Suprapubic skin (tissue), 4 donors: ENCODE measurements at regions not wholly inside any gene's neighbourhood (a gene's known extent, or its start where the extent isn't known, plus 50 kb on each side); places are given as distances from the start of the nearest gene placed in this dataset.

Experiments
- DNase-seq, 2 donors: peaks; one replicate each; pipeline ENCODE4 v3.0.0-alpha.2; 2019; ENCODE audit warnings: low spot score in 2 of 2
- H3K27ac ChIP-seq: fragments of 200-600 bp; sonication (generic); one replicate; pipeline ENCODE4 v1.5.1; 2019
- H3K27me3 ChIP-seq: fragments of 200-600 bp; sonication (generic); one replicate; pipeline ENCODE4 v1.5.1; 2019
- H3K36me3 ChIP-seq: fragments of 200-600 bp; sonication (generic); one replicate; pipeline ENCODE4 v1.5.1; 2019
- H3K4me1 ChIP-seq: fragments of 200-600 bp; sonication (generic); one replicate; pipeline ENCODE4 v1.5.1; 2019
- H3K4me3 ChIP-seq: fragments of 200-600 bp; sonication (generic); one replicate; pipeline ENCODE4 v1.5.1; 2019; ENCODE audit warnings: mild to moderate bottlenecking
- H3K9me3 ChIP-seq: fragments of 200-600 bp; sonication (generic); one replicate; pipeline ENCODE4 v1.5.1; 2019
- CTCF ChIP-seq, 2 donors: fragments of 200-600 bp in 1 of 2; fragments of 450-650 bp in 1 of 2; sonication (generic) in 1 of 2; IDR thresholded peaks; one replicate each; pipeline ENCODE4 v1.5.1; 2016 to 2019; ENCODE audit warnings: antibody characterized with exemption in 2 of 2, mild to moderate bottlenecking in 1 of 2, moderate library complexity in 1 of 2
- EP300 ChIP-seq: sonication (generic); formaldehyde crosslinking; IDR thresholded peaks from one replicate; pipeline ENCODE4 v1.6.1; 2017; ENCODE audit warnings: antibody characterized with exemption
- POLR2A ChIP-seq, 2 donors: fragments of 450-650 bp; IDR thresholded peaks; one replicate each; pipeline ENCODE4 v1.6.1; 2017; ENCODE audit warnings: antibody characterized with exemption in 2 of 2, mild to moderate bottlenecking in 2 of 2, moderate library complexity in 2 of 2
- POLR2AphosphoS5 ChIP-seq, 3 donors: sonication (generic); formaldehyde crosslinking; IDR thresholded peaks; one replicate each; pipeline ENCODE4 v1.6.1; 2017; ENCODE audit warnings: antibody characterized with exemption in 3 of 3
- WGBS: methylation state at CpG from one replicate; pipeline ENCODE4 v1.1.5; 2018; 5-methylcytosine and 5-hydroxymethylcytosine counted together

- Histone ChIP-seq H3K4me3 (no peak overlapping the region), H3K4me1 (no peaks in the 10 kb centered on the region), H3K9me3 (no peaks in the 10 kb centered on the region), H3K27me3 (no peaks in the 10 kb centered on the region), H3K36me3 (no peaks in the 10 kb centered on the region), H3K27ac (no peak overlapping the region)
- 78% methylated on average over 1 of the region's 1 CpG for WGBS
- no peak for DNase-seq
- TF ChIP-seq POLR2A (IDR thresholded peaks at IDR 0.05) = no peak
- no peak for TF ChIP-seq EP300
- no peak for TF ChIP-seq CTCF (IDR thresholded peaks at IDR 0.05)
- TF ChIP-seq POLR2AphosphoS5 (IDR thresholded peaks at IDR 0.05) = no peak
Measured at GRCh38 chr20:60142587-60142986, 184.4 kb downstream of the CDH26 start.

- Histone ChIP-seq H3K27ac (no peak overlapping the region), H3K4me3 (no peak overlapping the region), H3K36me3 (no peaks in the 10 kb centered on the region), H3K27me3 (no peaks in the 10 kb centered on the region), H3K9me3 (no peaks in the 10 kb centered on the region), H3K4me1 (no peaks in the 10 kb centered on the region)
- TF ChIP-seq POLR2AphosphoS5 (IDR thresholded peaks at IDR 0.05) = no peak
- no peak for TF ChIP-seq CTCF (IDR thresholded peaks at IDR 0.05)
- TF ChIP-seq POLR2A (IDR thresholded peaks at IDR 0.05) = no peak
- no peak for TF ChIP-seq EP300
- WGBS = 66% methylated on average over 3 of the region's 3 CpGs
- no peak for DNase-seq
Measured at GRCh38 chr20:60143261-60143842, 185.1 kb downstream of the CDH26 start.

GRCh38 chr20:60144404-60144803 lies 186.2 kb downstream of the CDH26 start:
- WGBS = 88% methylated on average over 3 of the region's 3 CpGs
- no peak for DNase-seq
- H3K27ac ChIP-seq = no peak overlapping the region
- no peak for TF ChIP-seq POLR2A (IDR thresholded peaks at IDR 0.05)
- TF ChIP-seq EP300 = no peak
- TF ChIP-seq CTCF (IDR thresholded peaks at IDR 0.05) = no peak
- no peak for TF ChIP-seq POLR2AphosphoS5 (IDR thresholded peaks at IDR 0.05)
- H3K36me3 ChIP-seq = no peaks in the 10 kb centered on the region
- no peaks in the 10 kb centered on the region for H3K9me3 ChIP-seq
- no peaks in the 10 kb centered on the region for H3K4me1 ChIP-seq
- no peak overlapping the region for H3K4me3 ChIP-seq
- H3K27me3 ChIP-seq = no peaks in the 10 kb centered on the region

- H3K9me3 ChIP-seq = no peaks in the 10 kb centered on the region
- H3K36me3 ChIP-seq = no peaks in the 10 kb centered on the region
- H3K27me3 ChIP-seq = no peaks in the 10 kb centered on the region
- no peak overlapping the region for H3K4me3 ChIP-seq
- no peaks in the 10 kb centered on the region for H3K4me1 ChIP-seq
- no peak overlapping the region for H3K27ac ChIP-seq
- no peak for DNase-seq
- TF ChIP-seq POLR2AphosphoS5 (IDR thresholded peaks at IDR 0.05) (no peak), EP300 (no peak), POLR2A (IDR thresholded peaks at IDR 0.05) (no peak), CTCF (IDR thresholded peaks at IDR 0.05) (no peak)
- WGBS = 50% methylated on average over 5 of the region's 5 CpGs
Measured at GRCh38 chr20:60144974-60145527, 186.8 kb downstream of the CDH26 start.

GRCh38 chr20:60147004-60147403 lies 188.8 kb downstream of the CDH26 start:
- Histone ChIP-seq H3K27ac (no peak overlapping the region), H3K36me3 (no peaks in the 10 kb centered on the region), H3K9me3 (no peaks in the 10 kb centered on the region), H3K27me3 (no peaks in the 10 kb centered on the region), H3K4me1 (no peaks in the 10 kb centered on the region), H3K4me3 (no peak overlapping the region)
- no peak for DNase-seq
- TF ChIP-seq POLR2AphosphoS5 (IDR thresholded peaks at IDR 0.05) (no peak), POLR2A (IDR thresholded peaks at IDR 0.05) (no peak), EP300 (no peak), CTCF (IDR thresholded peaks at IDR 0.05) (no peak)
- WGBS = 89% methylated on average over 2 of the region's 2 CpGs
